ENCODE measurements at regions not wholly inside any gene's neighbourhood (a gene's known extent, or its start where the extent isn't known, plus 50 kb on each side); places are given as distances from the start of the nearest gene placed in this dataset.

DNA sequence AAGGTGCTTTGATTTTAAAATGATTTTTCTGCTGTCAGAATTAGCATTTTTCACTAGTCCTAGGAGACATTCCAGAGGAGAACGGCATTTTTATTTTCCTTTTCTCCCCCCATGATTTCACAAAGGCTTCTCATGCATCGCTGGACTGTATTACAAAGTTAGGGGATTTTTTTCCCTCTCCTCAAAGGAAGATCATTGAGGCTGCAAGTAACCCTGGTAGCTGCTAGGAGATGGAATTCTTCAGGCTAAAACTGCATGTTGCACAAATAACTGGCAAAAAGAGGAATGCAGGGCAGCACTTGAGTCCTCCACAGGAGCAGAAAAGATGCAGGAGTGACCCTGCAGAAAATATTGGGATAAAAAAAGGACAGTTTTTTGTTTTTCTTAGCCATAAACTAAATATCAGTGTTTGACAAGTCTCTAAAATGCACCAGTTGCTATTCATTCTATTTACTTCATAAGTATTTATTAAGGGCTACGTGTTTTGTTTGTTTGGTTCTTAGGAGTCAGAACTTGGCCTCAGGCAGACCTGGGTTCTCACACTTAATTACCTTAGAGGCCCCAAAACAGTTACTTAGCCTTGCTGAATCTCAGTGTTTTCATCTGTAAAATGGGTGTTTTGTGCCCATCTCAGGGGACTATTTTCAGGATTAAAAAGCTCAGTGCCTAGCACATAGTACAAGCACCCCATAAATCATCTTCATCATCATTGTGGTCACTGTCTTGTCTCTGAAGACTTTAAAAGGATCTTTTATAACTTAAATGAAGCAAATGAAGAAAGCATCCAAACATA lies 144.5 kb upstream of the ID4 start:
- H2AFZ ChIP-seq (ENCODE audit: low read depth, low read length, severe bottlenecking) = no peak overlapping the region
- H3K4me3 ChIP-seq (ENCODE audit: insufficient read depth, low read length, poor library complexity, severe bottlenecking) = no peak overlapping the region

DNA sequence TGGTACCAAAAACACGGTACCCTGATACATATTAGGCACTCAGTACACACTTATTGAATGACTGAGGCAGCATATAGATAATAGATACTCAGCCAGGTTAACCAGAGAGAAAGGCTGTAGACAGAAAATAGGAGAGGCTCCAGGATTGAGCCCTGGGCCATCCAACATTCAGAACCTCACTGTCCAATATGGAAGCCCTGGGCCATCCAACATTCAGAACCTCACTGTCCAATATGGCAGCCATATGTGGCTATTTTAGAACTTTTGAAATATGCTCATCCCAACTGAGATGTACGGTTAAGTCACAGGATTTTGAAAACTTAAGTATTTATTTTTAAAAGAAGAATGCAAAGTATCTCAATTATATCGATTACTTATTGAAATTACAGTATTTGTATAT lies 142.5 kb upstream of the ID4 start:
- H3K9me3 ChIP-seq (ENCODE audit: insufficient read depth, low read length) = no peaks in the 10 kb centered on the region
- no peak overlapping the region for H3K4me3 ChIP-seq (ENCODE audit: insufficient read depth, low read length, poor library complexity, severe bottlenecking)
- no peaks in the 10 kb centered on the region for H3K36me3 ChIP-seq (ENCODE audit: low read length)
- H3K27me3 ChIP-seq (ENCODE audit: low read length) = no peaks in the 10 kb centered on the region
- H2AFZ ChIP-seq (ENCODE audit: low read depth, low read length, severe bottlenecking) = no peak overlapping the region
- TF ChIP-seq EZH2phosphoT487 (conservative IDR thresholded peaks at IDR 0.05; ENCODE audit: low read length) = no peak
- TF ChIP-seq, protein P1, sequence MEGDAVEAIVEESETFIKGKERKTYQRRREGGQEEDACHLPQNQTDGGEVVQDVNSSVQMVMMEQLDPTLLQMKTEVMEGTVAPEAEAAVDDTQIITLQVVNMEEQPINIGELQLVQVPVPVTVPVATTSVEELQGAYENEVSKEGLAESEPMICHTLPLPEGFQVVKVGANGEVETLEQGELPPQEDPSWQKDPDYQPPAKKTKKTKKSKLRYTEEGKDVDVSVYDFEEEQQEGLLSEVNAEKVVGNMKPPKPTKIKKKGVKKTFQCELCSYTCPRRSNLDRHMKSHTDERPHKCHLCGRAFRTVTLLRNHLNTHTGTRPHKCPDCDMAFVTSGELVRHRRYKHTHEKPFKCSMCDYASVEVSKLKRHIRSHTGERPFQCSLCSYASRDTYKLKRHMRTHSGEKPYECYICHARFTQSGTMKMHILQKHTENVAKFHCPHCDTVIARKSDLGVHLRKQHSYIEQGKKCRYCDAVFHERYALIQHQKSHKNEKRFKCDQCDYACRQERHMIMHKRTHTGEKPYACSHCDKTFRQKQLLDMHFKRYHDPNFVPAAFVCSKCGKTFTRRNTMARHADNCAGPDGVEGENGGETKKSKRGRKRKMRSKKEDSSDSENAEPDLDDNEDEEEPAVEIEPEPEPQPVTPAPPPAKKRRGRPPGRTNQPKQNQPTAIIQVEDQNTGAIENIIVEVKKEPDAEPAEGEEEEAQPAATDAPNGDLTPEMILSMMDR (IDR thresholded peaks at IDR 0.05; ENCODE audit: insufficient read depth, low read length, poor library complexity, severe bottlenecking) = no peak
- H3K4me2 ChIP-seq (ENCODE audit: low read depth, low read length, poor library complexity, severe bottlenecking) = no peak overlapping the region
- H3K9me2 ChIP-seq (replicated peaks; ENCODE audit: insufficient read depth, low read length) = no peaks in the 10 kb centered on the region
- H3K79me2 ChIP-seq (ENCODE audit: insufficient read depth, low read length) = no peaks in the 10 kb centered on the region
- H3K27ac ChIP-seq (ENCODE audit: low read depth, low read length) = no peak overlapping the region
- no peaks in the 10 kb centered on the region for H3F3A ChIP-seq (ENCODE audit: insufficient read depth)
- H3K9ac ChIP-seq (ENCODE audit: low read length) = no peak overlapping the region
- H4K20me1 ChIP-seq (ENCODE audit: low read depth, low read length) = no peaks in the 10 kb centered on the region

More for the DNA sequence above, 144.5 kb upstream of the ID4 start:
- H3K9me3 ChIP-seq (ENCODE audit: insufficient read depth, low read length) = no peaks in the 10 kb centered on the region
- no peaks in the 10 kb centered on the region for H3K36me3 ChIP-seq (ENCODE audit: low read length)
- H3K27me3 ChIP-seq (ENCODE audit: low read length) = no peaks in the 10 kb centered on the region
- H3K27ac ChIP-seq (ENCODE audit: low read depth, low read length) = no peak overlapping the region
- H3K9me2 ChIP-seq (replicated peaks; ENCODE audit: insufficient read depth, low read length) = no peaks in the 10 kb centered on the region
- no peaks in the 10 kb centered on the region for H3K79me2 ChIP-seq (ENCODE audit: insufficient read depth, low read length)
- H3K9ac ChIP-seq (ENCODE audit: low read length) = no peak overlapping the region
- no peaks in the 10 kb centered on the region for H3F3A ChIP-seq (ENCODE audit: insufficient read depth)
- no peak overlapping the region for H3K4me2 ChIP-seq (ENCODE audit: low read depth, low read length, poor library complexity, severe bottlenecking)
- TF ChIP-seq, protein P1 (IDR thresholded peaks at IDR 0.05; ENCODE audit: insufficient read depth, low read length, poor library complexity, severe bottlenecking) = no peak
- no peak for TF ChIP-seq EZH2phosphoT487 (conservative IDR thresholded peaks at IDR 0.05; ENCODE audit: low read length)
- no peaks in the 10 kb centered on the region for H4K20me1 ChIP-seq (ENCODE audit: low read depth, low read length)

DNA sequence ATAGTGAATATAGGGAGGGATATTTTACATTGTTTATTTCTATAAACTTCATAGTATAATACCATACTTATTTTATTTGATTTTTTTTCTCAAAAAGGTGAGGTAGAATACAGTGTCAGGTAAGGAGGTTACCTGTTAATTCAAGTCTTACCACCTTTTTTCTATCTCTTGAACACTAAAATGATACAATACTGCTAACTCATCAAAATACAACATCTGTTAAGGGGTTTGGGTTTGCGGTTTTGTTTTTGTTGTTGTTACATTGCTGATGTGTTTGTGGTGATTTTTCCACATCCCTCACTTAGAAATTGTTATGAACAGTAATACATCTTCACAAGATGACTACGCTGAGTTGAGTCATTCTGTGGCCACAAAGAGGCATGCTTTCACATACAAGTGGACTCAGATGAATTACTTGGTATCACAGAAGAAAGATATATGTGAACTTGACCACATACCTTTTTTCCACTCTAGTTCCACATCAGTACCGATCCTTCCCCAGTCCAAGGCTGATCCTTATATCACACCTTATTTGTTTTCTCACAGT lies 139.4 kb upstream of the ID4 start:
- Histone ChIP-seq H3K36me3 (ENCODE audit: low read length) (no peaks in the 10 kb centered on the region), H2AFZ (ENCODE audit: low read depth, low read length, severe bottlenecking) (no peak overlapping the region), H3K9me2 (replicated peaks; ENCODE audit: insufficient read depth, low read length) (no peaks in the 10 kb centered on the region), H3K27ac (ENCODE audit: low read depth, low read length) (no peak overlapping the region), H3F3A (ENCODE audit: insufficient read depth) (no peaks in the 10 kb centered on the region), H3K9me3 (ENCODE audit: insufficient read depth, low read length) (no peaks in the 10 kb centered on the region), H3K4me3 (ENCODE audit: insufficient read depth, low read length, poor library complexity, severe bottlenecking) (no peak overlapping the region), H3K27me3 (ENCODE audit: low read length) (no peaks in the 10 kb centered on the region), H3K4me2 (ENCODE audit: low read depth, low read length, poor library complexity, severe bottlenecking) (no peak overlapping the region), H3K79me2 (ENCODE audit: insufficient read depth, low read length) (no peaks in the 10 kb centered on the region), H4K20me1 (ENCODE audit: low read depth, low read length) (no peaks in the 10 kb centered on the region), H3K9ac (ENCODE audit: low read length) (no peak overlapping the region)
- no peak for TF ChIP-seq EZH2phosphoT487 (conservative IDR thresholded peaks at IDR 0.05; ENCODE audit: low read length)
- TF ChIP-seq, protein P1 (IDR thresholded peaks at IDR 0.05; ENCODE audit: insufficient read depth, low read length, poor library complexity, severe bottlenecking) = no peak
